ENCODE measurements at regions not wholly inside any gene's neighbourhood (a gene's known extent, or its start where the extent isn't known, plus 50 kb on each side); places are given as distances from the start of the nearest gene placed in this dataset.
"Not testable (repeated sequence)": the region's sequence is repeated elsewhere in the genome, so short reads cannot be mapped to it uniquely, and the experiment has no call there.

DNA sequence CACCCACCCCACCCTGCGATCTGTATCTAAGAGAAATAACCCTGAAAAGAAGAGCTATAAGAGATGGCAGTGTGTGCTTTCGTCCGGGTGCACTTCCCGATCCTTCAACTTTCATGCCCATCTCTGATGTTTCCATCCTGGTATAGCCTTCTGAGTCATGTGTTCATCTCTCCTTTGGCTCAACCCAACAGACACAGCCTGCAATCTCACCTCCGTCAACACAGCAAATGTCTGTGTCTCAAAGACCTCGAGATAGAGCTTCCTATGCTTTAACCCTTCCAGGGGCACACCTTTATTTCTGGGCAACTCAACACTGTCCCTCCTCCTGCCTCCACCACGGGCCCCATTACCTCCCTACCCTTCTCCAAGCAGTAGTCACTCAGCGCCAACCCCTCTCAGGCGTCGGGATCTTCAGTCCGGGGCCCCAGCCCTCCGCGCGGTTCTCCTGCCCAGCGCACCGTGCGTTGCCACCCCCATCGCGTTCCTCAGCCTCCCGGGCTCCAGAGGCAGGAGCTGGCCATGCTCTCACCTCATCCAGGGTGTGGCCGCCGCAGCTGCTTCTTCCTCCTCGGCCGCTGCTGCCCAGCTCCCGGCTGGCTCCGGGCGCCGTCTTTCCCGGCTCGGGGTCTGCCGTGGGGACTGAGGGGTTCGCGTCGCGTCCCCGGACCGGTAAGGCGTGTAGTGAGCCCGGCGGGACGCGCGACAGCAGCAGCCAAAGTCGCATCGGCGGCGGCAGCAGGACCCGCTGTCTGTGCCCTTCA, 153.7 kb upstream of the NBPF19 start:
- not testable (repeated sequence) for H3K9me3 ChIP-seq (ENCODE audit: control insufficient read depth, low read length); H3K9me3 Mint-ChIP-seq; DNase-seq; H3K36me3 Mint-ChIP-seq (ENCODE audit: low read depth); H3K9ac ChIP-seq (ENCODE audit: extremely low read depth, low read length, poor library complexity, severe bottlenecking); H3K36me3 ChIP-seq (ENCODE audit: control insufficient read depth, insufficient read depth, low read length); H3K27me3 Mint-ChIP-seq (ENCODE audit: insufficient read depth); H3K4me1 ChIP-seq (ENCODE audit: control insufficient read depth, insufficient read depth, low read length); H3K4me3 Mint-ChIP-seq; H3K27me3 ChIP-seq (ENCODE audit: control insufficient read depth, insufficient read depth, low read length, poor library complexity, severe bottlenecking); H3K27ac Mint-ChIP-seq; H3K4me1 Mint-ChIP-seq; H3K27ac ChIP-seq (ENCODE audit: low read depth, low read length); H3K4me3 ChIP-seq (ENCODE audit: low read length)
- no CpG with 5 or more reads among the region's 48 CpGs for WGBS, 2 experiments (ENCODE audit: insufficient coverage in 1 of 2, insufficient read length in 1 of 2)

GRCh38 chr1:149321732-149322016, 153.2 kb upstream of the NBPF19 start:
- not testable (repeated sequence) for DNase-seq; H3K4me1 Mint-ChIP-seq; H3K36me3 Mint-ChIP-seq (ENCODE audit: low read depth); H3K9me3 Mint-ChIP-seq; H3K27ac ChIP-seq (ENCODE audit: low read depth, low read length); H3K4me3 ChIP-seq (ENCODE audit: low read length); H3K27me3 Mint-ChIP-seq (ENCODE audit: insufficient read depth); H3K9me3 ChIP-seq (ENCODE audit: control insufficient read depth, low read length); H3K36me3 ChIP-seq (ENCODE audit: control insufficient read depth, insufficient read depth, low read length); H3K27me3 ChIP-seq (ENCODE audit: control insufficient read depth, insufficient read depth, low read length, poor library complexity, severe bottlenecking); H3K4me3 Mint-ChIP-seq; H3K9ac ChIP-seq (ENCODE audit: extremely low read depth, low read length, poor library complexity, severe bottlenecking); H3K4me1 ChIP-seq (ENCODE audit: control insufficient read depth, insufficient read depth, low read length); H3K27ac Mint-ChIP-seq
- no CpG with 5 or more reads among the region's 12 CpGs for WGBS, 2 experiments (ENCODE audit: insufficient coverage in 1 of 2, insufficient read length in 1 of 2)

- H3K9ac ChIP-seq (ENCODE audit: extremely low read depth, low read length, poor library complexity, severe bottlenecking); H3K4me1 ChIP-seq (ENCODE audit: control insufficient read depth, insufficient read depth, low read length); H3K27me3 ChIP-seq (ENCODE audit: control insufficient read depth, insufficient read depth, low read length, poor library complexity, severe bottlenecking); H3K36me3 Mint-ChIP-seq (ENCODE audit: low read depth); H3K36me3 ChIP-seq (ENCODE audit: control insufficient read depth, insufficient read depth, low read length); H3K4me1 Mint-ChIP-seq; H3K27ac ChIP-seq (ENCODE audit: low read depth, low read length); H3K27ac Mint-ChIP-seq; H3K27me3 Mint-ChIP-seq (ENCODE audit: insufficient read depth); H3K4me3 ChIP-seq (ENCODE audit: low read length); H3K9me3 ChIP-seq (ENCODE audit: control insufficient read depth, low read length); H3K4me3 Mint-ChIP-seq; DNase-seq; H3K9me3 Mint-ChIP-seq: not testable (repeated sequence)
These were observed 144.8 kb upstream of the NBPF19 start for GRCh38 chr1:149330081-149330335.

DNA sequence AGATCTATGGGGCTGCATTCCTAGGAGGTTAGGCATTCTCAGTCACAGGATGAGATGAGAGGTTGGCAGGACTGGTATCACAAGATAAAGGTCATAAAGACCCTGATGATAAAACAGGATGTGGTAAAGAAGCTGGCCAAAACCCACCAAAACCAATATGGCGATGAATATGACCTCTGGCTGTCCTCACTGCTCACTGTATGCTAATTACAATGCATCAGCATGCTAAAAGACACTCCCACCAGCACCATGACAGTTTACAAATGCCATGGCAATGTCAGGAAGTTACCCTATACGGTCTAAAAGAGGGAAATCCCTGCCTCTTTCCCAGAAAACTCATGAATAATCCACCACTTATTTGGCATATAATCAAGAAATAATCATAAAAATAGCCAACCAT, 138.8 kb upstream of the NBPF19 start:
- H3K27me3 ChIP-seq (ENCODE audit: control insufficient read depth, insufficient read depth, low read length, poor library complexity, severe bottlenecking); H3K4me3 ChIP-seq (ENCODE audit: low read length); H3K4me3 Mint-ChIP-seq; H3K27ac Mint-ChIP-seq; H3K9ac ChIP-seq (ENCODE audit: extremely low read depth, low read length, poor library complexity, severe bottlenecking); H3K36me3 ChIP-seq (ENCODE audit: control insufficient read depth, insufficient read depth, low read length); H3K4me1 Mint-ChIP-seq; H3K9me3 Mint-ChIP-seq; H3K9me3 ChIP-seq (ENCODE audit: control insufficient read depth, low read length); H3K4me1 ChIP-seq (ENCODE audit: control insufficient read depth, insufficient read depth, low read length); H3K36me3 Mint-ChIP-seq (ENCODE audit: low read depth); DNase-seq; H3K27me3 Mint-ChIP-seq (ENCODE audit: insufficient read depth); H3K27ac ChIP-seq (ENCODE audit: low read depth, low read length): not testable (repeated sequence)
- no CpG with 5 or more reads among the region's 2 CpGs for WGBS, 2 experiments (ENCODE audit: insufficient coverage in 1 of 2, insufficient read length in 1 of 2)

DNA sequence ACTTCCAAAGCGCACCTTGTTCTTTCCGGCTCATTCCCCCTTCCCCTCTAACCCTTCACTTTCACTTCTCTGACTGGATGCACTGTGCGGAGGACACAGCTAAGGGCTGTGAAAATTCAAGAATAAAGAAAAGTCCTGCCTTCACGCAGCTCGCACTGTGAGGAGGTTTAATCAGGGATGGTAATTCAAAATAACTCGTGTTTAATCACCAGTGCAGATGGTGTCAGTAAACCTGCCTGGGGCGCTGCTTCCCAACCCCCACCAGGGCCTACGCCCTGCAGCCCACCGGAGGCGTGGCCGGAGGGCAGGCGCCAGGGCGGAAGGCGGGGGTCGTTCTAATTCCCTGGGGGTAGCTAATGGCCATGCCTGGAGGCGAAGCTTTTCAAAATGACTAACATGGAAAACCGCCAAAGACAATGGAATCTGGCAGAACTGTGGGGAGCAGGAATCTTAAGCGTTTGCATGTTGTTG, 136.6 kb upstream of the NBPF19 start:
- H3K4me3 ChIP-seq (ENCODE audit: low read length); H3K27me3 Mint-ChIP-seq (ENCODE audit: insufficient read depth); H3K9me3 Mint-ChIP-seq; H3K4me3 Mint-ChIP-seq; H3K9me3 ChIP-seq (ENCODE audit: control insufficient read depth, low read length); H3K27me3 ChIP-seq (ENCODE audit: control insufficient read depth, insufficient read depth, low read length, poor library complexity, severe bottlenecking); H3K4me1 ChIP-seq (ENCODE audit: control insufficient read depth, insufficient read depth, low read length); H3K36me3 Mint-ChIP-seq (ENCODE audit: low read depth); H3K27ac Mint-ChIP-seq; H3K27ac ChIP-seq (ENCODE audit: low read depth, low read length); DNase-seq; H3K4me1 Mint-ChIP-seq; H3K9ac ChIP-seq (ENCODE audit: extremely low read depth, low read length, poor library complexity, severe bottlenecking); H3K36me3 ChIP-seq (ENCODE audit: control insufficient read depth, insufficient read depth, low read length): not testable (repeated sequence)
- WGBS, 2 experiments (ENCODE audit: insufficient coverage in 1 of 2, insufficient read length in 1 of 2): no CpG with 5 or more reads among the region's 18 CpGs

- H3K27ac ChIP-seq (ENCODE audit: low read depth, low read length); H3K9me3 Mint-ChIP-seq; H3K36me3 ChIP-seq (ENCODE audit: control insufficient read depth, insufficient read depth, low read length); H3K36me3 Mint-ChIP-seq (ENCODE audit: low read depth); H3K9me3 ChIP-seq (ENCODE audit: control insufficient read depth, low read length); H3K27me3 ChIP-seq (ENCODE audit: control insufficient read depth, insufficient read depth, low read length, poor library complexity, severe bottlenecking); H3K27ac Mint-ChIP-seq; H3K27me3 Mint-ChIP-seq (ENCODE audit: insufficient read depth); DNase-seq; H3K4me3 Mint-ChIP-seq; H3K9ac ChIP-seq (ENCODE audit: extremely low read depth, low read length, poor library complexity, severe bottlenecking); H3K4me3 ChIP-seq (ENCODE audit: low read length); H3K4me1 ChIP-seq (ENCODE audit: control insufficient read depth, insufficient read depth, low read length); H3K4me1 Mint-ChIP-seq: not testable (repeated sequence)
- WGBS, 2 experiments (ENCODE audit: insufficient coverage in 1 of 2, insufficient read length in 1 of 2): no CpG with 5 or more reads among the region's 7 CpGs
These were observed 136.1 kb upstream of the NBPF19 start for GRCh38 chr1:149338698-149339097.

DNA sequence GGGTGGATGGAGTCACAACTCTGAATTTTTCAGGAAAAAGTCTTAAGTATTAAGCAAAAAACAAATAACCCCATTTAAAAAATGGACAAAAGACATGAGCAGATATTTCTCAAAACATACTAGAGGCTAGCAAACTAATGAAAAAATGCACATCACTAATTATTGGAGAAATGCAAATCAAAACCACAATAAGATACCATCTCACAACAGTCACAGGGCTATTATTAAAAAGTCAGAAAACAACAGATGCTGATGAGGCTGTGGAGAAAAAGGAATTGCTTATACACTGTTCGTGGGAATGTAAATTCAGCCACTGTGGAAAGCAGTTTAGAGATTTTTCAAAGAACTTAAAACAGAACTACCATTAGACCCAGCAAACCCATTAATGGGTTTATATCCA, 125.4 kb upstream of the NBPF19 start:
- not testable (repeated sequence) for H3K36me3 ChIP-seq (ENCODE audit: control insufficient read depth, insufficient read depth, low read length); H3K9me3 ChIP-seq (ENCODE audit: control insufficient read depth, low read length); H3K4me3 ChIP-seq (ENCODE audit: low read length); H3K4me1 Mint-ChIP-seq; H3K9ac ChIP-seq (ENCODE audit: extremely low read depth, low read length, poor library complexity, severe bottlenecking); H3K27me3 Mint-ChIP-seq (ENCODE audit: insufficient read depth); H3K27ac ChIP-seq (ENCODE audit: low read depth, low read length); H3K4me1 ChIP-seq (ENCODE audit: control insufficient read depth, insufficient read depth, low read length); H3K27me3 ChIP-seq (ENCODE audit: control insufficient read depth, insufficient read depth, low read length, poor library complexity, severe bottlenecking); H3K4me3 Mint-ChIP-seq; H3K27ac Mint-ChIP-seq; H3K9me3 Mint-ChIP-seq; DNase-seq; H3K36me3 Mint-ChIP-seq (ENCODE audit: low read depth)
- no CpG with 5 or more reads among the region's 1 CpG for WGBS, 2 experiments (ENCODE audit: insufficient coverage in 1 of 2, insufficient read length in 1 of 2)
